Lung (tissue), 11 donors: ENCODE measurements at regions not wholly inside any gene's neighbourhood (a gene's known extent, or its start where the extent isn't known, plus 50 kb on each side); places are given as distances from the start of the nearest gene placed in this dataset.

Source experiments
- ATAC-seq: fragments of 200-7000 bp; cut with Tn5 transposase; one replicate; pipeline ENCODE4 v1.9.1; 2020; ENCODE audit warnings: moderate number of reproducible peaks; ENCODE audit not compliant: insufficient read depth, low FRiP score
- DNase-seq, 3 donors: peaks; one replicate each; pipeline ENCODE4 v3.0.0-alpha.2; 2013 to 2017
- H3K27ac ChIP-seq, 2 donors: one replicate each; pipeline ENCODE4 v1.5.1; 2013; ENCODE audit warnings: mild to moderate bottlenecking in 2 of 2, moderate library complexity in 2 of 2, control low read depth in 1 of 2, inconsistent platforms in 1 of 2, low read depth in 1 of 2, low read length in 1 of 2
- H3K27me3 ChIP-seq, 3 donors: one replicate each; pipeline ENCODE4 v1.5.1; 2013; ENCODE audit warnings: low read length in 2 of 3; ENCODE audit not compliant: control insufficient read depth in 3 of 3, insufficient read depth in 3 of 3
- H3K36me3 ChIP-seq, 4 donors: one replicate each; pipeline ENCODE4 v1.5.1; 2013; ENCODE audit warnings: low read length in 4 of 4, mild to moderate bottlenecking in 1 of 4, moderate library complexity in 1 of 4; ENCODE audit not compliant: control insufficient read depth in 4 of 4, insufficient read depth in 4 of 4
- H3K4me1 ChIP-seq, 5 donors: one replicate each; pipeline ENCODE4 v1.5.1; 2013; ENCODE audit warnings: low read length in 5 of 5, mild to moderate bottlenecking in 2 of 5, moderate library complexity in 1 of 5; ENCODE audit not compliant: control insufficient read depth in 5 of 5, insufficient read depth in 5 of 5
- H3K4me3 ChIP-seq: one replicate; pipeline ENCODE4 v1.5.1; 2013; ENCODE audit warnings: mild to moderate bottlenecking, control low read depth, moderate library complexity
- H3K9ac ChIP-seq, 2 donors: one replicate each; pipeline ENCODE4 v1.5.1; 2013; ENCODE audit warnings: low read length in 2 of 2, control low read depth in 1 of 2; ENCODE audit not compliant: insufficient read depth in 1 of 2
- H3K9me3 ChIP-seq, 4 donors: one replicate each; pipeline ENCODE4 v1.5.1; 2013; ENCODE audit warnings: low read length in 3 of 4, mild to moderate bottlenecking in 1 of 4, moderate library complexity in 1 of 4; ENCODE audit not compliant: control insufficient read depth in 4 of 4, insufficient read depth in 3 of 4
- WGBS, 2 donors: extraction: QIAGEN DNeasy Blood & Tissue Kit; methylation state at CpG; one replicate each; pipeline ENCODE4 v1.1.7; 2013; 5-methylcytosine and 5-hydroxymethylcytosine counted together
- TF ChIP-seq, protein P1 (sequence below): IDR thresholded peaks from 2 replicates; pipeline ENCODE4 v1.5.1; 2012; ENCODE audit warnings: mild to moderate bottlenecking; ENCODE audit errors: control extremely low read depth, extremely low read depth
- donor health status: control.
- donor health status: control.
- donor health status: Bipolar disorder and iron deficiency.
- donor health status: healthy.
- donor health status: DM: yes; HTN: yes; CAD: no.

DNA sequence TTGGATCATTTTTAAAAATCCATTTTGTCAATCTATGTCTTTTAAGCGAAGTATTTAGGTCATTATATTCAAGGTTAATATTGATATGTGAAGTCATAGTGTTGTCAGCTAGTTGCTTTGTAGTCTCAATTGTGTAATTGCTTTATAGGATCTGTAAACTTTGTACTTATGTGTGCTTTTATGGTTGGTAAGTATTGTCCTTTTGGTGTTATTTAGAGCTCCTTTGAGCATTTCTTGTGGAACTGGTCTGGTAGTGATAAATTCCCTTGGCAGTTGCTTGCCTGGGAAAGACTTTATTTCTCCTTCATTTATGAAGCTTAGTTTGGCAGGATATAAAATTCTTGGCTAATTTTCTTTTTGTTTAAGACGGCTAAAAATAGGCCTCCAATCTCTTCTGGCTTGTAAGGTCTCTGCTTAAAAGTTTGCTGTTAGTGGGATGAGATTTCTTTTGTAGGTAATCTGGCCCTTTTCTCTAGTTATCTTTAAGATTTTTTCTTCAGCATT lies 368.8 kb downstream of the SPRY2 start:
- H3K36me3 ChIP-seq: no peaks in the 10 kb centered on the region
- WGBS, 2 donors: 93 to 94% methylated on average over 2 of the region's 2 CpGs
- no peak overlapping the region for H3K27ac ChIP-seq
- H3K4me3 ChIP-seq: no peak overlapping the region
- ATAC-seq (no peak), DNase-seq (no peak)
- no peak overlapping the region for H3K9ac ChIP-seq
- H3K27me3 ChIP-seq: no peaks in the 10 kb centered on the region
- no peaks in the 10 kb centered on the region for H3K9me3 ChIP-seq
- TF ChIP-seq, protein P1, sequence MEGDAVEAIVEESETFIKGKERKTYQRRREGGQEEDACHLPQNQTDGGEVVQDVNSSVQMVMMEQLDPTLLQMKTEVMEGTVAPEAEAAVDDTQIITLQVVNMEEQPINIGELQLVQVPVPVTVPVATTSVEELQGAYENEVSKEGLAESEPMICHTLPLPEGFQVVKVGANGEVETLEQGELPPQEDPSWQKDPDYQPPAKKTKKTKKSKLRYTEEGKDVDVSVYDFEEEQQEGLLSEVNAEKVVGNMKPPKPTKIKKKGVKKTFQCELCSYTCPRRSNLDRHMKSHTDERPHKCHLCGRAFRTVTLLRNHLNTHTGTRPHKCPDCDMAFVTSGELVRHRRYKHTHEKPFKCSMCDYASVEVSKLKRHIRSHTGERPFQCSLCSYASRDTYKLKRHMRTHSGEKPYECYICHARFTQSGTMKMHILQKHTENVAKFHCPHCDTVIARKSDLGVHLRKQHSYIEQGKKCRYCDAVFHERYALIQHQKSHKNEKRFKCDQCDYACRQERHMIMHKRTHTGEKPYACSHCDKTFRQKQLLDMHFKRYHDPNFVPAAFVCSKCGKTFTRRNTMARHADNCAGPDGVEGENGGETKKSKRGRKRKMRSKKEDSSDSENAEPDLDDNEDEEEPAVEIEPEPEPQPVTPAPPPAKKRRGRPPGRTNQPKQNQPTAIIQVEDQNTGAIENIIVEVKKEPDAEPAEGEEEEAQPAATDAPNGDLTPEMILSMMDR: no peak
- peaks cover 0 to 2% (median 0%) of the 10 kb centered on the region in 5 donors for H3K4me1 ChIP-seq

DNA sequence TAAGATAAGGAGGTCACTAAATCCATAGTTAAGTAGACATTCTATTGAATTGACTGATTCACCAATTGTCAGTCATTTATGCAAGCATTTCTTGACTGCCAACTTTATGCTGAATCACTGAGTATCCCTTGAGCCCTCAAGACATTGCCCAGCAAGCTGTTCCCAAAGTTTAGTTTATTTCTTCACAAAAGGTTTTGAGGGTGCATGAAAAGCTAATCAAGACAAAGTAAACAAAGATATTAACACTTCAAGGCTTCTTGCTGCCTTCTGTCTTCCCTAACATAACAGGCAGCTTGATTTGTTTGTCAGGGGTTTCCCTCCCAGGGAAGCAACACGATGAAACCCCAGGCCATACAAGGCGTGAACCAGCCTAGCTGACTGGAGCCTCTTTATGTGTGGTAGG lies 374.4 kb downstream of the SPRY2 start:
- Histone ChIP-seq H3K4me3 (no peak overlapping the region), H3K27ac (no peak overlapping the region), H3K27me3 (no peaks in the 10 kb centered on the region), H3K9ac (no peak overlapping the region), H3K9me3 (no peaks in the 10 kb centered on the region), H3K36me3 (no peaks in the 10 kb centered on the region), H3K4me1 (no peaks in the 10 kb centered on the region)
- no peak for ATAC-seq
- 55 to 69% methylated on average over 2 of the region's 2 CpGs for WGBS, 2 donors
- DNase-seq: no peak
- TF ChIP-seq, protein P1: no peak

DNA sequence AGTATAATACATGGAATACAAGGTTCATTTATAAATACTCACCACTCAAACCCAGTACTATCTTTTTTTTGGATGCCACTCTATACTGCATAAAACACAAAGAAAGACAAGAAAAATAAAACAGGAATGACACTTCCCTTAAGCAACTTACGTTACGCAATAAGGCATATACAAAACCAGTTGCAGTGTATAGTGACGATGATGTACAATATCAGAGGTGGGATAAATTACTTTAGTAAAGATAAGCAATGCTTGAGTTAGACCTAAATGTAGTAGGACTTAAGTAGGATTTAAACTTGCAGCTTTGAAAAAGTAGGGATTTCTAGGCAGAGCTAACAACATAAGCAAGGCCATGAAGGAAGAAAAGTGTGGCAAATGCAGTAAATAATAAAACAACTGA lies 374.9 kb downstream of the SPRY2 start:
- Histone ChIP-seq H3K4me3 (no peak overlapping the region), H3K36me3 (no peaks in the 10 kb centered on the region), H3K9ac (no peak overlapping the region), H3K4me1 (no peaks in the 10 kb centered on the region), H3K27ac (no peak overlapping the region), H3K27me3 (no peaks in the 10 kb centered on the region), H3K9me3 (no peaks in the 10 kb centered on the region)
- WGBS, 2 donors: 51 to 70% methylated on average over 3 of the region's 3 CpGs
- TF ChIP-seq, protein P1: no peak
- ATAC-seq (no peak), DNase-seq (no peak)

DNA sequence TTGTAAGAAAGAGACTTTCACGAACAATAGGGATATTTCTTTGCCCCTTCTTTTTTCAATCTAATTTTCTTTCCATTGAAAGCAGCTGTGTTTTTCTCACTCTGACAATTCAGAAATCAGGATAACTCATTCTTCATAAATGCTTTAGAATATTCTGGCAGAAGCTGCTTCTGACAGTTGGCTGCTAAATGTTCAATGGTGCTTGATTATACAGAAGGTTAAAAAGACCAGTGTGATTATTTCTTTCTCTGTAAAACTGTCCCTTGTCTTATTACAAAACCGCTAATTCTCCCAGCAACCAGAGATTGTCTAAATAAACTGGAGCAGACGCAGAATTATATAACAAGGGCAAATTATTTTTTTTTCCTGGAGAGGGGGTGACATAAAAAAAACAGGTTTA lies 394.4 kb downstream of the SPRY2 start:
- WGBS, 2 donors: 93 to 97% methylated on average over 3 of the region's 3 CpGs
- no peak overlapping the region for H3K27ac ChIP-seq
- TF ChIP-seq, protein P1: no peak
- H3K9ac ChIP-seq: no peak overlapping the region
- no peaks in the 10 kb centered on the region for H3K36me3 ChIP-seq
- DNase-seq (no peak), ATAC-seq (no peak)
- H3K4me3 ChIP-seq: no peak overlapping the region
- H3K27me3 ChIP-seq: no peaks in the 10 kb centered on the region
- peaks cover 0 to 2% (median 0%) of the 10 kb centered on the region in 4 donors for H3K9me3 ChIP-seq
- no peaks in the 10 kb centered on the region for H3K4me1 ChIP-seq
